HL-60 (cell line): ENCODE measurements at regions not wholly inside any gene's neighbourhood (a gene's known extent, or its start where the extent isn't known, plus 50 kb on each side); places are given as distances from the start of the nearest gene placed in this dataset.

Experiments
- DNase-seq, 2 experiments: peaks; one replicate each; pipeline ENCODE4 v3.0.0-alpha.2; 2010 to 2020; ENCODE audit warnings: low read depth in 1 of 2, low spot score in 1 of 2
- H3K27ac ChIP-seq: fragments of 250-450 bp; sonication (Bioruptor Pico); replicated peaks from 2 replicates; pipeline ENCODE4 v1.5.1; 2020; ENCODE audit warnings: mild to moderate bottlenecking, moderate library complexity
- H3K27me3 ChIP-seq: fragments of 250-450 bp; sonication (Bioruptor Pico); 2 replicates; pipeline ENCODE4 v1.5.1; 2021; ENCODE audit warnings: mild to moderate bottlenecking, moderate library complexity; ENCODE audit not compliant: insufficient read depth, poor library complexity, severe bottlenecking
- H3K4me3 ChIP-seq: replicated peaks from 2 replicates; pipeline ENCODE4 v1.5.1; 2011; ENCODE audit warnings: mild to moderate bottlenecking, control low read depth, low read length; ENCODE audit not compliant: insufficient read depth
- CTCF ChIP-seq: IDR thresholded peaks from one replicate; pipeline ENCODE4 v1.5.1; 2011; ENCODE audit warnings: low read length, control low read depth, inconsistent platforms; ENCODE audit not compliant: insufficient read depth
- GABPA ChIP-seq: IDR thresholded peaks from 2 replicates; pipeline ENCODE4 v1.6.1; 2012; ENCODE audit warnings: low read depth
- POLR2AphosphoS5 ChIP-seq: IDR thresholded peaks from 2 replicates; pipeline ENCODE4 v1.6.1; 2012; ENCODE audit warnings: low read depth
- REST ChIP-seq: IDR thresholded peaks from 2 replicates; pipeline ENCODE4 v1.6.1; 2012; ENCODE audit warnings: low read depth; ENCODE audit not compliant: insufficient replicate concordance
- SPI1 ChIP-seq: IDR thresholded peaks from 2 replicates; pipeline ENCODE4 v1.6.1; 2012; ENCODE audit warnings: low read depth, mild to moderate bottlenecking, borderline replicate concordance

DNA sequence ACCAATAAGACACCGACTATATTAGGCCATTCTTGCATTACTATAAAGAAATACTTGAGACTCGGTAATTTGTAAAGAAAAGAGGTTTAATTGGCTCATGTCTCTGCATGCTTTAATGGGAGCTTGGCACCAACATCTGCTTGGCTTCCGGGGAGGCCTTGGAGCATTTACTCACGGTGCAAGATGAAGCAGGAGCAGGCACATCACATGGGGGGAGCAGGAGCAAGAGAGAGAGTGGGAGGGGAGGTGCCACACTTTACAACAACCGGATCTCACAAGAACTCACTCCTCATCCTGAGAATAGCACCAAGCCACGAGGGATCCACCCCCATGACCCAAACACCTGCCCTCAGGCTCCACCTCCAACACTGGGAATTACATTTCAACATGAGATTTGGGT lies 224.8 kb downstream of the KLF5 start:
- Histone ChIP-seq H3K27me3 (no peaks in the 10 kb centered on the region), H3K4me3 (no peak overlapping the region), H3K27ac (no peak overlapping the region)
- DNase-seq, result no peak
- TF ChIP-seq SPI1, result no peak
- no peak for TF ChIP-seq POLR2AphosphoS5
- TF ChIP-seq CTCF, result no peak
- no peak for TF ChIP-seq GABPA
- TF ChIP-seq REST, result no peak

DNA sequence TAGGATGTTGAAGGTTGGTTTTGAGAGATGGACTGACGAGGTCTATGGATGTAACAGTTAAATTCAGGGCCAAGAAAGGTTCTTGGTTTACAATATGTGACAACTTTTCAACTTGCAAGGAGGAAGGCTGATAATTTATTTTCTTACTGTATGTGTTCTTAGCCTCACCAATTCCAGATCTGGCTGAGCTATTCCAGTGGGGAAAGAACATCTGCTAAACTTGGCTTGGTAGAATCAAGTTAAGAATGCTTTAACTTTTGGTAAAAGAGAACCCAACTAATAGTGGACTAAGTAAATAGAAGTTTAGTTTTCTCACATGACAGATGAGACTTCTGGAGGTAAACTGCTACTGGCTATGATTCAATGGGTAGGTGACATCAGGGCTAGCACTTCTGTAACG lies 222.9 kb downstream of the KLF5 start:
- DNase-seq, result no peak
- Histone ChIP-seq H3K4me3 (no peak overlapping the region), H3K27ac (no peak overlapping the region), H3K27me3 (no peaks in the 10 kb centered on the region)
- no peak for TF ChIP-seq SPI1
- no peak for TF ChIP-seq CTCF
- no peak for TF ChIP-seq REST
- TF ChIP-seq GABPA, result no peak
- TF ChIP-seq POLR2AphosphoS5, result no peak

- no peak for DNase-seq
- TF ChIP-seq GABPA, result no peak
- TF ChIP-seq SPI1, result no peak
- TF ChIP-seq REST, result no peak
- TF ChIP-seq POLR2AphosphoS5, result no peak
- no peak for TF ChIP-seq CTCF
- Histone ChIP-seq H3K4me3 (no peak overlapping the region), H3K27me3 (no peaks in the 10 kb centered on the region), H3K27ac (no peak overlapping the region)
Measured at GRCh38 chr13:73278186-73278585, 219.4 kb downstream of the KLF5 start.
